Vagina (tissue), 2 donors: ENCODE measurements at regions not wholly inside any gene's neighbourhood (a gene's known extent, or its start where the extent isn't known, plus 50 kb on each side); places are given as distances from the start of the nearest gene placed in this dataset.

Experiments
- DNase-seq, 2 donors: peaks; one replicate each; pipeline ENCODE4 v3.0.0-alpha.2; 2017; ENCODE audit errors: extremely low spot score in 2 of 2
- H3K27ac ChIP-seq: fragments of 200-600 bp; sonication (generic); one replicate; pipeline ENCODE4 v1.5.1; 2019
- H3K27me3 ChIP-seq: fragments of 200-600 bp; sonication (generic); one replicate; pipeline ENCODE4 v1.5.1; 2019
- H3K36me3 ChIP-seq, 2 donors: fragments of 200-600 bp; sonication (generic); one replicate each; pipeline ENCODE4 v1.5.1; 2017 to 2019
- H3K4me1 ChIP-seq: fragments of 200-600 bp; sonication (generic); one replicate; pipeline ENCODE4 v1.5.1; 2019
- H3K4me3 ChIP-seq, 2 donors: fragments of 200-600 bp; sonication (generic); 1 replicate in 1 of 2; 2 replicates in 1 of 2; pipeline ENCODE4 v1.5.1; 2016 to 2019
- H3K9me3 ChIP-seq: fragments of 200-600 bp; sonication (generic); one replicate; pipeline ENCODE4 v1.5.1; 2019
- CTCF ChIP-seq, 3 experiments: fragments of 450-650 bp in 2 of 3; fragments of 200-600 bp in 1 of 3; sonication (generic) in 1 of 3; IDR thresholded peaks; one replicate each; pipeline ENCODE4 v1.5.1; 2017 to 2019; ENCODE audit warnings: antibody characterized with exemption in 3 of 3, mild to moderate bottlenecking in 2 of 3, moderate library complexity in 2 of 3
- POLR2A ChIP-seq, 2 donors: fragments of 450-650 bp; IDR thresholded peaks; one replicate each; pipeline ENCODE4 v1.6.1; 2017; ENCODE audit warnings: antibody characterized with exemption in 2 of 2, mild to moderate bottlenecking in 2 of 2, moderate library complexity in 2 of 2
- POLR2AphosphoS5 ChIP-seq, 2 donors: sonication (generic); formaldehyde crosslinking; IDR thresholded peaks; one replicate each; pipeline ENCODE4 v1.9.0; 2017; ENCODE audit warnings: antibody characterized with exemption in 2 of 2, mild to moderate bottlenecking in 2 of 2, low read depth in 1 of 2; ENCODE audit not compliant: insufficient read depth in 1 of 2
- intact Hi-C: fragments of 100-400 bp; cut with DNase I; formaldehyde crosslinking; loops from one replicate; pipeline ENCODE4 v1.15.1; 2023

- no peaks in the 10 kb centered on the region for H3K9me3 ChIP-seq
- H3K4me1 ChIP-seq: no peaks in the 10 kb centered on the region
- no peaks in the 10 kb centered on the region for H3K36me3 ChIP-seq
- H3K27me3 ChIP-seq: no peaks in the 10 kb centered on the region
- no peak overlapping the region for H3K27ac ChIP-seq
- DNase-seq: no peak
- TF ChIP-seq POLR2A (IDR thresholded peaks at IDR 0.05): no peak
- no peak for TF ChIP-seq CTCF (IDR thresholded peaks at IDR 0.05)
- no peak for TF ChIP-seq POLR2AphosphoS5 (IDR thresholded peaks at IDR 0.05; ENCODE audit: insufficient read depth in 1 of 2, low read depth in 1 of 2)
- intact Hi-C loops: no loop called here
- no peak overlapping the region for H3K4me3 ChIP-seq
These were observed 189.0 kb downstream of the AASDH start for GRCh38 chr4:56198265-56198664.

- TF ChIP-seq POLR2AphosphoS5 (IDR thresholded peaks at IDR 0.05; ENCODE audit: insufficient read depth in 1 of 2, low read depth in 1 of 2) (no peak), POLR2A (IDR thresholded peaks at IDR 0.05) (no peak), CTCF (IDR thresholded peaks at IDR 0.05) (no peak)
- intact Hi-C loops: no loop called here
These were observed 189.9 kb downstream of the AASDH start for GRCh38 chr4:56197387-56197786.

GRCh38 chr4:56195025-56195424 is 192.3 kb downstream of the AASDH start:
- intact Hi-C loops: no loop called here
- Histone ChIP-seq H3K4me1 (no peaks in the 10 kb centered on the region), H3K27ac (no peak overlapping the region), H3K4me3 (no peak overlapping the region), H3K27me3 (no peaks in the 10 kb centered on the region), H3K36me3 (no peaks in the 10 kb centered on the region), H3K9me3 (no peaks in the 10 kb centered on the region)
- TF ChIP-seq POLR2A (IDR thresholded peaks at IDR 0.05) (no peak), POLR2AphosphoS5 (IDR thresholded peaks at IDR 0.05; ENCODE audit: insufficient read depth in 1 of 2, low read depth in 1 of 2) (no peak), CTCF (IDR thresholded peaks at IDR 0.05) (no peak)
- no peak for DNase-seq

More at GRCh38 chr4:56197387-56197786, 189.9 kb downstream of the AASDH start:
- Histone ChIP-seq H3K36me3 (no peaks in the 10 kb centered on the region), H3K27ac (no peak overlapping the region), H3K4me3 (no peak overlapping the region), H3K9me3 (no peaks in the 10 kb centered on the region), H3K27me3 (no peaks in the 10 kb centered on the region), H3K4me1 (no peaks in the 10 kb centered on the region)
- DNase-seq: no peak

GRCh38 chr4:56191534-56191933 is 195.8 kb downstream of the AASDH start:
- no peak for DNase-seq
- no peak for TF ChIP-seq CTCF (IDR thresholded peaks at IDR 0.05)
- H3K27ac ChIP-seq: no peak overlapping the region
- no peaks in the 10 kb centered on the region for H3K27me3 ChIP-seq
- intact Hi-C loops: no loop called here
- H3K36me3 ChIP-seq: no peaks in the 10 kb centered on the region
- H3K4me3 ChIP-seq: no peak overlapping the region
- H3K4me1 ChIP-seq: no peaks in the 10 kb centered on the region
- H3K9me3 ChIP-seq: no peaks in the 10 kb centered on the region

- Histone ChIP-seq H3K9me3 (no peaks in the 10 kb centered on the region), H3K27ac (no peak overlapping the region), H3K4me1 (no peaks in the 10 kb centered on the region), H3K27me3 (no peaks in the 10 kb centered on the region), H3K36me3 (no peaks in the 10 kb centered on the region), H3K4me3 (no peak overlapping the region)
- intact Hi-C loops: no loop called here
- TF ChIP-seq POLR2A (IDR thresholded peaks at IDR 0.05): no peak
- TF ChIP-seq POLR2AphosphoS5 (IDR thresholded peaks at IDR 0.05; ENCODE audit: insufficient read depth in 1 of 2, low read depth in 1 of 2): no peak
- TF ChIP-seq CTCF (IDR thresholded peaks at IDR 0.05): no peak
- DNase-seq: no peak
These were observed 199.6 kb downstream of the AASDH start for GRCh38 chr4:56187688-56188087.
